ENCODE measurements at regions not wholly inside any gene's neighbourhood (a gene's known extent, or its start where the extent isn't known, plus 50 kb on each side); places are given as distances from the start of the nearest gene placed in this dataset.

GRCh38 chr11:26777372-26777808 is 55.5 kb upstream of the SLC5A12 start:
- TF ChIP-seq POLR2A (IDR thresholded peaks at IDR 0.05) (no peak), CTCF (IDR thresholded peaks at IDR 0.05) (no peak), EP300 (IDR thresholded peaks at IDR 0.05) (no peak)
